GM23338 (cell line): ENCODE measurements at regions not wholly inside any gene's neighbourhood (a gene's known extent, or its start where the extent isn't known, plus 50 kb on each side); places are given as distances from the start of the nearest gene placed in this dataset.
A peak's percentile ranks its signal among the peaks of the same experiment; 100 is the strongest.

Source experiments
- ATAC-seq: fragments of 200-7000 bp; cut with Tn5 transposase; 3 replicates; pipeline ENCODE4 v1.9.1; 2020
- DNase-seq: peaks from one replicate; pipeline ENCODE4 v3.0.0-alpha.2; 2015; ENCODE audit warnings: low spot score
- H2AFZ ChIP-seq: fragments of 200-600 bp; sonication (generic); 2 replicates; pipeline ENCODE4 v1.8.0; 2016; ENCODE audit warnings: antibody characterized with exemption, mild to moderate bottlenecking, moderate library complexity
- H3F3A ChIP-seq: fragments of 200-600 bp; sonication (generic); replicated peaks from 2 replicates; pipeline ENCODE4 v1.8.0; 2017; ENCODE audit warnings: antibody characterized with exemption, mixed run types, low read depth
- H3K27ac ChIP-seq: fragments of 200-600 bp; sonication (generic); 2 replicates; pipeline ENCODE4 v1.6.1; 2016; ENCODE audit warnings: low read depth
- H3K27me3 ChIP-seq: fragments of 200-600 bp; sonication (generic); 2 replicates; pipeline ENCODE4 v1.8.0; 2016; ENCODE audit warnings: mild to moderate bottlenecking, mixed run types, moderate library complexity; ENCODE audit not compliant: insufficient read depth
- H3K36me3 ChIP-seq: fragments of 200-600 bp; sonication (generic); 2 replicates; pipeline ENCODE4 v1.8.0; 2016; ENCODE audit warnings: mild to moderate bottlenecking; ENCODE audit not compliant: insufficient read depth
- H3K4me1 ChIP-seq: fragments of 200-600 bp; sonication (generic); 2 replicates; pipeline ENCODE4 v1.8.0; 2016; ENCODE audit warnings: mild to moderate bottlenecking, moderate library complexity; ENCODE audit not compliant: insufficient read depth
- H3K4me2 ChIP-seq: fragments of 200-600 bp; sonication (generic); 2 replicates; pipeline ENCODE4 v1.7.1; 2017; ENCODE audit warnings: mixed run types
- H3K4me3 ChIP-seq: fragments of 200-600 bp; sonication (generic); 2 replicates; pipeline ENCODE4 v1.6.1; 2016; ENCODE audit warnings: mixed run types
- H3K79me2 ChIP-seq: fragments of 200-600 bp; sonication (generic); replicated peaks from 2 replicates; pipeline ENCODE4 v1.8.0; 2017; ENCODE audit warnings: mild to moderate bottlenecking; ENCODE audit not compliant: insufficient read depth
- H3K9me2 ChIP-seq: fragments of 200-600 bp; sonication (generic); 2 replicates; pipeline ENCODE4 v1.8.0; 2017; ENCODE audit not compliant: insufficient read depth
- H4K20me1 ChIP-seq: fragments of 200-600 bp; sonication (generic); replicated peaks from 2 replicates; pipeline ENCODE4 v1.8.0; 2017; ENCODE audit warnings: mild to moderate bottlenecking; ENCODE audit not compliant: insufficient read depth
- H3K27ac Mint-ChIP-seq: 2 replicates; pipeline ENCODE4 v1.8.0; 2020; ENCODE audit warnings: inconsistent platforms, mild to moderate bottlenecking, moderate library complexity, mixed read lengths
- H3K27me3 Mint-ChIP-seq: 3 replicates; pipeline ENCODE4 v1.8.0; 2022; ENCODE audit warnings: low read depth, mild to moderate bottlenecking, moderate library complexity, mixed read lengths, inconsistent platforms; ENCODE audit not compliant: insufficient read depth, poor library complexity
- H3K36me3 Mint-ChIP-seq: 3 replicates; pipeline ENCODE4 v1.8.0; 2021; ENCODE audit warnings: low read depth, mild to moderate bottlenecking, inconsistent platforms, moderate library complexity, mixed read lengths
- H3K4me1 Mint-ChIP-seq: 3 replicates; pipeline ENCODE4 v1.8.0; 2020; ENCODE audit warnings: mild to moderate bottlenecking, inconsistent platforms, mixed read lengths
- H3K4me3 Mint-ChIP-seq: 3 replicates; pipeline ENCODE4 v1.8.0; 2021; ENCODE audit warnings: moderate library complexity, mild to moderate bottlenecking, inconsistent platforms, mixed read lengths
- H3K9me3 Mint-ChIP-seq: 3 replicates; pipeline ENCODE4 v1.8.0; 2020; ENCODE audit warnings: moderate library complexity, mild to moderate bottlenecking, inconsistent platforms, mixed read lengths
- CREB1 ChIP-seq: fragments of 250-450 bp; sonication (Bioruptor Pico); IDR thresholded peaks from 2 replicates; pipeline ENCODE4 v1.5.0; 2020; ENCODE audit warnings: low read depth, mild to moderate bottlenecking, moderate library complexity
- CTCF ChIP-seq, 2 experiments: fragments of 200-600 bp in 1 of 2; sonication (generic) in 1 of 2; conservative IDR thresholded peaks; 2 replicates each; pipeline versions ENCODE4 v1.5.1 to v1.6.1; 2016 to 2017; ENCODE audit warnings: antibody characterized with exemption in 2 of 2, low read depth in 2 of 2, mild to moderate bottlenecking in 2 of 2, moderate library complexity in 1 of 2
- EZH2 ChIP-seq: fragments of 200-600 bp; sonication (generic); IDR thresholded peaks from one replicate; pipeline ENCODE4 v1.8.0; 2017; ENCODE audit warnings: antibody characterized with exemption, mild to moderate bottlenecking, low read depth; ENCODE audit not compliant: unreplicated experiment
- JUNB ChIP-seq: IDR thresholded peaks from one replicate; pipeline ENCODE4 v1.6.1; 2016; ENCODE audit warnings: antibody characterized with exemption; ENCODE audit not compliant: unreplicated experiment
- POLR2AphosphoS5 ChIP-seq: IDR thresholded peaks from 2 replicates; pipeline ENCODE4 v1.6.1; 2016; ENCODE audit warnings: antibody characterized with exemption, low read depth
- ZNF331 ChIP-seq: fragments of 250-450 bp; sonication (Bioruptor Pico); IDR thresholded peaks from 2 replicates; pipeline ENCODE4 v1.5.0; 2020; ENCODE audit warnings: low read depth, mild to moderate bottlenecking, moderate library complexity
- ZNF462 ChIP-seq: fragments of 250-450 bp; sonication (Bioruptor Pico); IDR thresholded peaks from 2 replicates; pipeline ENCODE4 v1.5.0; 2020; ENCODE audit warnings: mild to moderate bottlenecking, moderate library complexity

GRCh38 chr2:21710496-21710895 lies 586.7 kb downstream of the TDRD15 start (continued):
- no peak for TF ChIP-seq ZNF462 (CRISPR knock-in tag)
- TF ChIP-seq JUNB, result no peak

GRCh38 chr2:21715887-21716286 lies 592.1 kb downstream of the TDRD15 start:
- no peak overlapping the region for H3K27ac Mint-ChIP-seq
- H3K4me2 ChIP-seq, result no peak overlapping the region
- peak; percentile 90 for ATAC-seq
- TF ChIP-seq CREB1 (CRISPR knock-in tag), result no peak
- TF ChIP-seq ZNF331 (CRISPR knock-in tag), result no peak
- no peak for TF ChIP-seq JUNB
- TF ChIP-seq POLR2AphosphoS5, result no peak
- no peak for TF ChIP-seq EZH2
- TF ChIP-seq ZNF462 (CRISPR knock-in tag), result no peak
- TF ChIP-seq CTCF (conservative IDR thresholded peaks at IDR 0.05; ENCODE audit: low read depth in 2 of 2), result no peak

More at GRCh38 chr2:21715887-21716286, 592.1 kb downstream of the TDRD15 start:
- H3F3A ChIP-seq, result no peaks in the 10 kb centered on the region
- no peak overlapping the region for H3K4me3 ChIP-seq
- H3K79me2 ChIP-seq, result no peaks in the 10 kb centered on the region
- no peaks in the 10 kb centered on the region for H3K36me3 ChIP-seq
- H3K27me3 ChIP-seq, result no peaks in the 10 kb centered on the region
- Mint-ChIP-seq H3K4me3 (no peak overlapping the region), H3K4me1 (peaks cover 14% of the 10 kb centered on the region), H3K9me3 (no peaks in the 10 kb centered on the region), H3K36me3 (no peaks in the 10 kb centered on the region), H3K27me3 (no peaks in the 10 kb centered on the region)
- H2AFZ ChIP-seq, result no peak overlapping the region
- H3K9me2 ChIP-seq, result no peaks in the 10 kb centered on the region
- H3K27ac ChIP-seq, result no peak overlapping the region
- peak; percentile 2 for DNase-seq
- no peaks in the 10 kb centered on the region for H4K20me1 ChIP-seq
- no peaks in the 10 kb centered on the region for H3K4me1 ChIP-seq
